ENCODE measurements at regions not wholly inside any gene's neighbourhood (a gene's known extent, or its start where the extent isn't known, plus 50 kb on each side); places are given as distances from the start of the nearest gene placed in this dataset.

DNA sequence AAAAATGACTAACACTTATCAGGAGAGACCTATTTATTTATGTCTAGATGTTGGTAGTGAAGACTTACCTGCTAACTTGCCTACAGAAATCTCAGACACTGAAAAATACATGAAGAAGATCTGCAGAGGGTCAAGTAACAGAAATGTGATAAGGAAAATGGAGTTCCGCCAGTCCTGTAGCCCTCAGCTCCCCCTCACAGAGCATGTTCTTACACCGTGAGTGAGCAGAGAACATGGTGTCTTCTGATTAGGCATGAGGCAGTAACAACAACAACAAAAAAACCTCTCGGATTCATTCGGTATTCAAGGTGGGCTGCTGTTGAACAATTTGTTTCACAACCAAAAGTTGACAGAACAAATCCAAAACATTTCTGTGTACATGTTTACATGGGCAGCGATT is 162.0 kb upstream of the SNX2 start:
- no peaks in the 10 kb centered on the region for H3K27me3 ChIP-seq (ENCODE audit: control insufficient read depth, extremely low read depth, insufficient read depth, low read length)
- dilution Hi-C loops (cut with MboI; ENCODE audit: extremely low pct_ligation_motif_present, low sequenced_read_pairs), result no loop called here
- no peaks in the 10 kb centered on the region for H3K4me1 ChIP-seq (ENCODE audit: control insufficient read depth, extremely low read depth, insufficient read depth, low read length)
- no peak overlapping the region for H2AFZ ChIP-seq (ENCODE audit: control insufficient read depth, low read length)
- no peaks in the 10 kb centered on the region for H4K20me1 ChIP-seq (ENCODE audit: control insufficient read depth, extremely low read depth, insufficient read depth, low read length)
- no peaks in the 10 kb centered on the region for H3K79me2 ChIP-seq (ENCODE audit: control insufficient read depth, insufficient read depth, low read length)
- DNase-seq (ENCODE audit: low read depth, low spot score) (no peak), FAIRE-seq (no peak)
- H3K9me3 ChIP-seq (ENCODE audit: control insufficient read depth, low read depth, low read length), result no peaks in the 10 kb centered on the region
- H3K9ac ChIP-seq (ENCODE audit: control insufficient read depth, extremely low read depth, insufficient read depth, low read length), result no peak overlapping the region
- no peak overlapping the region for H3K4me3 ChIP-seq (ENCODE audit: control insufficient read depth in 2 of 3, extremely low read depth in 1 of 3, insufficient read depth in 2 of 3, low read depth in 1 of 3, low read length in 3 of 3)
- no peak overlapping the region for H3K27ac ChIP-seq (ENCODE audit: control insufficient read depth, insufficient read depth, low read length)
- no peaks in the 10 kb centered on the region for H3K36me3 ChIP-seq (ENCODE audit: control insufficient read depth in 2 of 2, extremely low read depth in 1 of 2, insufficient read depth in 2 of 2, low read length in 2 of 2)
- H3K9me1 ChIP-seq (ENCODE audit: control insufficient read depth, extremely low read depth, insufficient read depth, low read length), result no peaks in the 10 kb centered on the region
- no peak overlapping the region for H3K4me2 ChIP-seq (ENCODE audit: control insufficient read depth, extremely low read depth, insufficient read depth, low read depth, low read length)
- TF ChIP-seq, protein P1, sequence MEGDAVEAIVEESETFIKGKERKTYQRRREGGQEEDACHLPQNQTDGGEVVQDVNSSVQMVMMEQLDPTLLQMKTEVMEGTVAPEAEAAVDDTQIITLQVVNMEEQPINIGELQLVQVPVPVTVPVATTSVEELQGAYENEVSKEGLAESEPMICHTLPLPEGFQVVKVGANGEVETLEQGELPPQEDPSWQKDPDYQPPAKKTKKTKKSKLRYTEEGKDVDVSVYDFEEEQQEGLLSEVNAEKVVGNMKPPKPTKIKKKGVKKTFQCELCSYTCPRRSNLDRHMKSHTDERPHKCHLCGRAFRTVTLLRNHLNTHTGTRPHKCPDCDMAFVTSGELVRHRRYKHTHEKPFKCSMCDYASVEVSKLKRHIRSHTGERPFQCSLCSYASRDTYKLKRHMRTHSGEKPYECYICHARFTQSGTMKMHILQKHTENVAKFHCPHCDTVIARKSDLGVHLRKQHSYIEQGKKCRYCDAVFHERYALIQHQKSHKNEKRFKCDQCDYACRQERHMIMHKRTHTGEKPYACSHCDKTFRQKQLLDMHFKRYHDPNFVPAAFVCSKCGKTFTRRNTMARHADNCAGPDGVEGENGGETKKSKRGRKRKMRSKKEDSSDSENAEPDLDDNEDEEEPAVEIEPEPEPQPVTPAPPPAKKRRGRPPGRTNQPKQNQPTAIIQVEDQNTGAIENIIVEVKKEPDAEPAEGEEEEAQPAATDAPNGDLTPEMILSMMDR (optimal IDR thresholded peaks at IDR 0.05 in 1 of 3, IDR thresholded peaks at IDR 0.05 in 1 of 3, conservative IDR thresholded peaks at IDR 0.05 in 1 of 3; ENCODE audit: extremely low read depth in 1 of 3, insufficient read depth in 2 of 3, low read length in 3 of 3), result no peak
- TF ChIP-seq EZH2 (IDR thresholded peaks at IDR 0.05; ENCODE audit: low read length), result no peak

DNA sequence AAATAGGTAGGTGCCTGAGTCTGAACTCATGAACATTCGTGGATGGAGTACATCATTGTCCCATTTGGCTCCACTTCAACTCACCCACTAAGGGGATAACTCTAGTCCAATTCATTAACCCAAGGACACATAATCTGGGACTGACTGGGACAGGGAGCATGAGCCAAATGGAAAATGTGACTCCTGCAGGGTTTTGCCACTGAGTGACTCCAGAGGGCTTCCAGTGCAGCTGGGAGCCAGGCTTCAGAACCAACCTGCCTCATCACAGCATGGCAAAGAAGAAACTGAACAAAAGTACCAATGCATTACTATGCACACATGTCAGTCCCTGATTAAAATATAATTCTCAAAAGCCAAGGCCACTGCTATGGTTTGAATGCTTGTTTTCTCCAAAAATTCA is 159.7 kb upstream of the SNX2 start:
- Histone ChIP-seq H3K36me3 (ENCODE audit: control insufficient read depth in 2 of 2, extremely low read depth in 1 of 2, insufficient read depth in 2 of 2, low read length in 2 of 2) (no peaks in the 10 kb centered on the region), H2AFZ (ENCODE audit: control insufficient read depth, low read length) (no peak overlapping the region), H3K9me1 (ENCODE audit: control insufficient read depth, extremely low read depth, insufficient read depth, low read length) (no peaks in the 10 kb centered on the region), H3K9ac (ENCODE audit: control insufficient read depth, extremely low read depth, insufficient read depth, low read length) (no peak overlapping the region), H3K4me1 (ENCODE audit: control insufficient read depth, extremely low read depth, insufficient read depth, low read length) (no peaks in the 10 kb centered on the region), H3K4me2 (ENCODE audit: control insufficient read depth, extremely low read depth, insufficient read depth, low read depth, low read length) (no peak overlapping the region), H3K27me3 (ENCODE audit: control insufficient read depth, extremely low read depth, insufficient read depth, low read length) (no peaks in the 10 kb centered on the region), H4K20me1 (ENCODE audit: control insufficient read depth, extremely low read depth, insufficient read depth, low read length) (no peaks in the 10 kb centered on the region), H3K4me3 (ENCODE audit: control insufficient read depth in 2 of 3, extremely low read depth in 1 of 3, insufficient read depth in 2 of 3, low read depth in 1 of 3, low read length in 3 of 3) (no peak overlapping the region), H3K27ac (ENCODE audit: control insufficient read depth, insufficient read depth, low read length) (no peak overlapping the region), H3K9me3 (ENCODE audit: control insufficient read depth, low read depth, low read length) (no peaks in the 10 kb centered on the region), H3K79me2 (ENCODE audit: control insufficient read depth, insufficient read depth, low read length) (no peaks in the 10 kb centered on the region)
- dilution Hi-C loops (cut with MboI; ENCODE audit: extremely low pct_ligation_motif_present, low sequenced_read_pairs), result no loop called here
- no peak for DNase-seq (ENCODE audit: low read depth, low spot score)
- TF ChIP-seq, protein P1 (optimal IDR thresholded peaks at IDR 0.05 in 1 of 3, IDR thresholded peaks at IDR 0.05 in 1 of 3, conservative IDR thresholded peaks at IDR 0.05 in 1 of 3; ENCODE audit: extremely low read depth in 1 of 3, insufficient read depth in 2 of 3, low read length in 3 of 3), result no peak
- no peak for TF ChIP-seq EZH2 (IDR thresholded peaks at IDR 0.05; ENCODE audit: low read length)
- FAIRE-seq, result no peak
